GM12878 (cell line): ENCODE measurements at regions not wholly inside any gene's neighbourhood (a gene's known extent, or its start where the extent isn't known, plus 50 kb on each side); places are given as distances from the start of the nearest gene placed in this dataset.

Source experiments
- BRCA1 ChIP-seq: IDR thresholded peaks from 2 replicates; pipeline ENCODE4 v1.6.1; 2011; ENCODE audit warnings: low read depth, low read length, improper control_type of control experiment
- CBFB ChIP-seq: IDR thresholded peaks from 2 replicates; pipeline ENCODE4 v1.6.1; 2016; ENCODE audit warnings: antibody characterized with exemption, low read depth
- CTCF ChIP-seq, 3 experiments: IDR thresholded peaks in 2 of 3; conservative IDR thresholded peaks in 1 of 3; 2 replicates each; pipeline ENCODE4 v1.5.1; 2011; ENCODE audit warnings: low read depth in 3 of 3, low read length in 3 of 3, mild to moderate bottlenecking in 3 of 3, control low read depth in 2 of 3, moderate library complexity in 2 of 3, inconsistent platforms in 1 of 3, mixed read lengths in 1 of 3; ENCODE audit not compliant: control insufficient read depth in 2 of 3, insufficient read depth in 1 of 3; ENCODE audit errors: extremely low read depth in 1 of 3
- EGR1 ChIP-seq, 2 experiments: IDR thresholded peaks; 1 replicate in 1 of 2; 2 replicates in 1 of 2; pipeline ENCODE4 v1.6.1; 2011 to 2012; ENCODE audit warnings: low read depth in 2 of 2, low read length in 2 of 2, borderline replicate concordance in 1 of 2, mild to moderate bottlenecking in 1 of 2, moderate library complexity in 1 of 2
- RCOR1 ChIP-seq: conservative IDR thresholded peaks from 2 replicates; pipeline ENCODE4 v1.6.1; 2012; ENCODE audit warnings: low read depth, low read length, improper control_type of control experiment
- SRF ChIP-seq, 2 experiments: IDR thresholded peaks; 2 replicates each; pipeline ENCODE4 v1.6.1; 2011; ENCODE audit warnings: low read depth in 2 of 2, low read length in 2 of 2, mild to moderate bottlenecking in 1 of 2, moderate library complexity in 1 of 2
- ZNF207 ChIP-seq: fragments of 450-650 bp; IDR thresholded peaks from 2 replicates; pipeline ENCODE4 v1.6.1; 2014; ENCODE audit warnings: antibody characterized with exemption, mild to moderate bottlenecking, borderline replicate concordance
- ZNF274 ChIP-seq: IDR thresholded peaks from one replicate; pipeline ENCODE4 v1.8.0; 2011; ENCODE audit not compliant: insufficient read length, insufficient read depth

- TF ChIP-seq ZNF274 (no peak), SRF (IDR thresholded peaks at IDR 0.05; ENCODE audit: low read depth in 2 of 2, low read length in 2 of 2) (no peak), CBFB (no peak), EGR1 (IDR thresholded peaks at IDR 0.05; ENCODE audit: borderline replicate concordance in 1 of 2, low read depth in 2 of 2, low read length in 2 of 2) (no peak), CTCF (IDR thresholded peaks at IDR 0.05 in 2 of 3, conservative IDR thresholded peaks at IDR 0.05 in 1 of 3; ENCODE audit: control insufficient read depth in 2 of 3, extremely low read depth in 1 of 3, insufficient read depth in 1 of 3, low read depth in 3 of 3, low read length in 3 of 3) (no peak), RCOR1 (no peak), ZNF207 (no peak), BRCA1 (no peak)
Measured at GRCh38 chr17:70327279-70327678, 157.9 kb downstream of the KCNJ2 start.
